BJ (cell line): ENCODE measurements at regions not wholly inside any gene's neighbourhood (a gene's known extent, or its start where the extent isn't known, plus 50 kb on each side); places are given as distances from the start of the nearest gene placed in this dataset.

Experiments
- CTCF ChIA-PET: fragments of 350-600 bp; formaldehyde crosslinking; extraction: SDS; loops from one replicate; lab custom pipeline; 2021; ENCODE audit warnings: antibody characterized with exemption, inconsistent platforms; lab: Yijun Ruan, JAX
- POLR2A ChIA-PET: fragments of 300-600 bp; sonication (Branson Sonifier 250); formaldehyde crosslinking; extraction: SDS; loops from one replicate; lab custom pipeline; 2021; ENCODE audit warnings: antibody characterized with exemption; lab: Charles Lee
- DNase-seq: peaks from one replicate; pipeline ENCODE4 v3.0.0-alpha.2; 2011; ENCODE audit warnings: low read depth
- H3K27me3 ChIP-seq: 2 replicates; pipeline ENCODE4 v1.6.0; 2011; ENCODE audit warnings: low read length; ENCODE audit not compliant: control insufficient read depth, insufficient read depth
- H3K36me3 ChIP-seq: 2 replicates; pipeline ENCODE4 v1.5.1; 2011; ENCODE audit warnings: low read length; ENCODE audit not compliant: control insufficient read depth, insufficient read depth
- H3K4me3 ChIP-seq: 2 replicates; pipeline ENCODE4 v1.5.1; 2011; ENCODE audit warnings: low read depth, mild to moderate bottlenecking, control low read depth, low read length
- CTCF ChIP-seq: IDR thresholded peaks from 2 replicates; pipeline ENCODE4 v1.5.1; 2011; ENCODE audit warnings: low read depth, mild to moderate bottlenecking, control low read depth, inconsistent platforms, low read length, moderate library complexity; ENCODE audit not compliant: insufficient read depth

GRCh38 chr9:108093773-108094675, 604.5 kb upstream of the KLF4 start:
- no peak for TF ChIP-seq CTCF
- Histone ChIP-seq H3K27me3 (no peaks in the 10 kb centered on the region; the same call in 1 of the 2 replicates), H3K4me3 (no peak overlapping the region), H3K36me3 (no peaks in the 10 kb centered on the region)
- POLR2A ChIA-PET, result no interaction called here
- DNase-seq, result no peak
- CTCF ChIA-PET, result interaction anchor here (1.1 to 1.7 kb wide), 3 partner anchors 9 to 577 kb away, joined by 3 to 4 read pairs (median 4); no protein-coding TSS in a partner anchor

DNA sequence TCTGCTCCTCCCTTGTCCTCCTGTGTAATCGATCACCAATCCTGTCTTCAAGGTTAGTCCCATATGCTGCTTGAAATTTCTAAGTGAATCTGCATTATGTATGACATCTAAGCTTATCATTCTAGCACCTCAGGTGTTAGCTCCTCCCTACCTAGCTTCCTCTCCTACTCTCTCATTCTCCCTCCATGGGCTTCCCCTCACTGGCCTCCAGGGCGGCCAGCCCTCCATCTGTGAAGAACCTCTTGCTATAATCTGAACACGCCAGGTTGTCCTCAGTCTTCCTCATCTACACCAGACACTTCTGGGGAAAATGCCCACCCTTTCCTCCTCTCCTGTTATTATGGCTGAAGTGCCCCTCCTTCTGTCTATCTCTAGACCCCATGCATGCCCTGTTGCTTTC, 599.3 kb upstream of the KLF4 start:
- ChIA-PET POLR2A (no interaction called here), CTCF (no interaction called here)
- DNase-seq, result no peak
- Histone ChIP-seq H3K27me3 (no peaks in the 10 kb centered on the region; the same call in 1 of the 2 replicates), H3K4me3 (no peak overlapping the region), H3K36me3 (no peaks in the 10 kb centered on the region)
- no peak for TF ChIP-seq CTCF

DNA sequence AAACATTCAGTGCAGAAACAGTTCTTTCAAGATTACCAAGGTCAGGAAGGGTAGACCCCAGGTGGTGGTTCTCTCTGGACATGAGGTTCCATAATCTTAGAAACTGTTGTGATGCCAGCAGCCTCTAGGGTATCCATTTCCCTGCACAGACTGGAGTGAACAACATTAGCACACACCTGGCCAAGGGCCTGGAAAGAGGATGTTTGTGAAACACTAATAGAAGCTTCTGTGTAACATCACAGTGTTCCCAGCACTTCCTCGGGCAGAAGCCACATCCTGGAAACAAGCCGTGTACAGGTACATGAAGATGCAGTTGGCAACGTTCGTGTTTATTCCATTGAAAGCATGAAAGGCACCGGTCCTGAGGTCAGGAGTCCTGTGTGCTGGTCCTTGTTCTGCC, 598.2 kb upstream of the KLF4 start:
- no peaks in the 10 kb centered on the region for H3K36me3 ChIP-seq
- H3K4me3 ChIP-seq, result no peak overlapping the region
- no peak for DNase-seq
- H3K27me3 ChIP-seq, result no peaks in the 10 kb centered on the region; the same call in 1 of the 2 replicates
- ChIA-PET CTCF (no interaction called here), POLR2A (no interaction called here)
- no peak for TF ChIP-seq CTCF

DNA sequence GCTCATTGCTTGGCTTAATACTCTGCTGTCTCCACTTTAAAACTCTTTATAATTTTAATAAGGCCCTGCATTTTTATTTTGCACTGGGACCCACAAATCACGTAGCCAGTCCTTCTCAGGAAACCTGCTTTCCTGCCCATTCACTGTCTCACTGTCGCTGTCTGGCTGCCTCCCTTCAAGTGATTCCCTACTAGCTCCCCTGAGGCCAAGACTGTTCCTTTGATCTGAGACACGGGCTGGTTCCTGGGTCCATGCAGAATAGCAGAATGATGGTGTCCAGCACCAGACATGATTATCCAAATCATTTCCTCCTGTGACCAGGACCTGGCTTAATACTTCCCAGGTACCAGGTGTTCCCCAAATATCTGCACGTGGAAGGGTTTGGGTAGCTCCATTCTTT, 597.1 kb upstream of the KLF4 start:
- no peak for DNase-seq
- H3K36me3 ChIP-seq, result no peaks in the 10 kb centered on the region
- no peak for TF ChIP-seq CTCF
- H3K27me3 ChIP-seq, result no peaks in the 10 kb centered on the region; the same call in 1 of the 2 replicates
- ChIA-PET CTCF (no interaction called here), POLR2A (no interaction called here)
- H3K4me3 ChIP-seq, result no peak overlapping the region

DNA sequence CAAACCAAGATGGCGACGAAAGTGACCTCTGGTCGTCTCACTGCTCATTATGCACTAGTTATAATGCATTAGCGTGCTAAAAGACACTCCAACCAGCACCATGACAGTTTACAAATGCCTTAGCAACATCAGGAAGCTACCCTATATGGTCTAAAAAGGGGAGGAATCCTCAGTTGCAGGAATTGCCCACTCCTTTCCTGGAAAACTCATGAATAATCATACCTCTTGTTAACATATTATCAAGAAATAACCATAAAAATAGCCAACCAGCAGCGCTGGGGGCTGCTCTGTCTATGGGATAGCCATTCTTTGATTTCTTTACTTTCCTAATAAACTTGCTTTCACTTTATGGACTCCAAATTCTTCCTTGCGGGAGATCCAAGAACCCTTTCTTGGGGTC, 595.7 kb upstream of the KLF4 start:
- H3K36me3 ChIP-seq, result no peaks in the 10 kb centered on the region
- no peak overlapping the region for H3K4me3 ChIP-seq
- no peak for DNase-seq
- ChIA-PET CTCF (no interaction called here), POLR2A (no interaction called here)
- no peaks in the 10 kb centered on the region; the same call in 1 of the 2 replicates for H3K27me3 ChIP-seq
- TF ChIP-seq CTCF, result no peak
